CMK (cell line): ENCODE measurements at regions not wholly inside any gene's neighbourhood (a gene's known extent, or its start where the extent isn't known, plus 50 kb on each side); places are given as distances from the start of the nearest gene placed in this dataset.
"Not testable (repeated sequence)": the region's sequence is repeated elsewhere in the genome, so short reads cannot be mapped to it uniquely, and the experiment has no call there.

Experiments used
- DNase-seq: peaks from one replicate; pipeline ENCODE4 v3.0.0-alpha.2; 2010; ENCODE audit warnings: low read depth

DNA sequence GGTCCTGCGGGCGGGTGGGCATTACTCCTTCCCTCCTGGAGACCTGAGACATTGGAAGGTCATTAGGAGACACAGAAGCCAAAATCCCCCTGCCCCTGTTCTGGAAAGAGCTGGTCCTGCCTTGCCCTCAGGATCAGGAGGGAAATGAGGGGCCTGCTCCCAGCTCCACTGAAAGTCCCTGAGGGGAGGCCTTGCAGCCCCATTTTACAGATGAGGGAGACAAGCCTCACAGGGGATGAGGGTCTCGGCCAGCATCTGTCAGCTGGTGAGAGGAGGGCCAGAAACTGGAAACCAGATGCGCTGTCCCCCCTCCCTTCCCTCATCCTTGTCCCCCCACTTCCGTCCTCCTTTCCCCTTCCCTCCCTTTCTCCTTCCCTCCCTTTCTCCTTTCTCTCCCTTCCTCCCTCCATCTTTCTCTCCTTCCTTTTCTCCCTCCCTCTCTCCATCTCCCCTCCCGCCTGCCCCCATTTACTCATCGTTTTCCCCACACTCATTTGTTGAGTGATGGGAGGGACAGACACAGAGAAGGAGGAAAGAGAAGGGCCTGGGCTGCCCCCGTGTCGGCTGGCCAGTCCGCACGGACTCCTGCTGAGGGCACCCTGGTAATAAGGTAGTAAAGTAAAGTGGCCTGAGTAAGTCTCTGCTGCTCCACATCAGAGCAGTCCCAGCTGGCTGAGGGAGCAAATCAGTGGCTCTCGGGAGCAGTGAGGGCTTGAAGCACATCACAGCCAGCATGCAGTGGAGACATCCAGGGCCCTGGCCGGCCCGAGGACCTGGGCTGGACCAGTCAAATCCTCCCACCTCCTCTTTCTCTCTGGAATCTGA is 112.4 kb upstream of the ALDH1A3 start:
- no peak for DNase-seq

DNA sequence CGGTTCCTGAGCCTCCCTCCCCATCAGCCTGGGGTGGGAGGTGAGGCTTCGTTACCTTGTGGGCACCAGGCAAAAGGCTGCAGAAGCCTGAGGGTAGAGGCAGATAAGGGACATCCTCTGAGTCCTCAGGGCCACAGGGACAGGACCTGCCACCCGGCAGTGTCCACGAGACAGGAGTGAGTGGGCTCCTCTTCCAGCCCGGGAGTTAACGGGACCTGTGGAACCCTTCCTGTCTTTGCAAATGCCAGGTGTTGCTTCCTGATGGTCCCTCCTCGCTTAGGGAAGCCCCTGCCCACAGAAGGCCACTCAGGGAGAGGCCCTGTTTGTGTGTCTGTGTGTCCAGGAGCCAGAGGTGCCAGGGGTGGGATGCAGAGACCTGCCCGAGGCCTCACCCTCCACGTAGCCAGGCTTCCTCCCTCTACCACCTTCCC is 111.1 kb upstream of the ALDH1A3 start:
- DNase-seq: no peak

DNA sequence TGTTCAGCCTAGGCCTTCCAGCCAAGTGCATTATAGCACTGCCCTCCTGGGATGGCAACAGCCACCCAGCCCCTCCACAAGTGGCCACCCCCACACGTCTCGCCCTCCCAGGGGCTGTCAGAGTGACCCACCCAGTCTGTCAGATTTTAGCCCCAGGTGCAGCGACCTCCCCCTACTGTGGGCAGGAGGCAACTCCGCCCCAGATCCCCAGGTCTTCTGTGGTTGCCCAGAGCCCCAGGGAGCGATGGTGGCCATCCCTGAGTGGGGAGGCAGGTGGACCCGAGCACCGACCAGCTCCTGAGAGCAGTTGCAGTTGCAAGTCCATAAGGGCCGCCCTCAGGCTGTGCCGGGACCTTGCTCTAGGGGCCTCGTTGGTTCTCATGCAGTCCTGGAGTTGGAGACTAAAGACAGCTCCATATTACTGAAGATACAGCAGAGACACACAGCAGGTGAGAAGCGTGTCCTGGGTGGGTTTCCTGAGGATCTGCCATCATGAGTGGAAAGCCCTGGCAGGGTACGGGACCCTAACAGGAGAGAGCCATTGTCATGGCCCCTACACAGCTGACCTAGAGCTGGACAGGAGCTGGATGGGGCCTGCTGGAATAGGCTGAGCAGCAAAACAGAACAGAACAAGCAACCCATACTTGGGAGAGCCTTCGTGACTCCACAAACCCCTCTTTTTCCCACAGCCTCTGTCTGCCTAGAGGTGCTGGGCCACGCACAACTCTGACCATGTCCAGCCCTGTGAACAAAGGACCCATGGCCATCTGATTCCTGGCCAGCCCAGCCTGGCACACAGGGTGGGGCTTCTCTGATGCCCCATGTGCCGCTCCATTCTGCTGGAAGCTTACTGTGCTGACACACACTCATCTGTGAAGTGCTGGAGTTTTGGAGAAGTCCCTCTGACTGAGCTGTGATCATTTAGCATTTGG is 110.3 kb upstream of the ALDH1A3 start:
- no peak for DNase-seq

DNA sequence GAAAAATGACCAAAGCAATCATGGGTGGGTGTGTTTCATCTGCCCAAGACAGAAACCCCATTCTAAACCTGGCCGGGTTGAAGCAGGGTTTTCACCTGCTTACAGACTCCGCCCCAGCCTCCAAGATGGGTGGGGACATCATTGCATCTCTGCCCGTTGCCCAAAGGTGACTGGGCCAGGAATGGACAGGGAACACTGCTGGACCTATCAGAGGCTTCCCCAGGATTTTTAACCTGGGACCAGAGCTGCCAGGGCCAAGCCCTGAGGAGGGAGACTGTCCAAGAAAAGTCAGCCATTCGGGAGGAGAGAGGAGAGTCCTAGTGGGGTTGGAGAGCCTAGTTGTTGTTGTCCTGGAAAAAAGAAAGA is 109.7 kb upstream of the ALDH1A3 start:
- no peak for DNase-seq

DNA sequence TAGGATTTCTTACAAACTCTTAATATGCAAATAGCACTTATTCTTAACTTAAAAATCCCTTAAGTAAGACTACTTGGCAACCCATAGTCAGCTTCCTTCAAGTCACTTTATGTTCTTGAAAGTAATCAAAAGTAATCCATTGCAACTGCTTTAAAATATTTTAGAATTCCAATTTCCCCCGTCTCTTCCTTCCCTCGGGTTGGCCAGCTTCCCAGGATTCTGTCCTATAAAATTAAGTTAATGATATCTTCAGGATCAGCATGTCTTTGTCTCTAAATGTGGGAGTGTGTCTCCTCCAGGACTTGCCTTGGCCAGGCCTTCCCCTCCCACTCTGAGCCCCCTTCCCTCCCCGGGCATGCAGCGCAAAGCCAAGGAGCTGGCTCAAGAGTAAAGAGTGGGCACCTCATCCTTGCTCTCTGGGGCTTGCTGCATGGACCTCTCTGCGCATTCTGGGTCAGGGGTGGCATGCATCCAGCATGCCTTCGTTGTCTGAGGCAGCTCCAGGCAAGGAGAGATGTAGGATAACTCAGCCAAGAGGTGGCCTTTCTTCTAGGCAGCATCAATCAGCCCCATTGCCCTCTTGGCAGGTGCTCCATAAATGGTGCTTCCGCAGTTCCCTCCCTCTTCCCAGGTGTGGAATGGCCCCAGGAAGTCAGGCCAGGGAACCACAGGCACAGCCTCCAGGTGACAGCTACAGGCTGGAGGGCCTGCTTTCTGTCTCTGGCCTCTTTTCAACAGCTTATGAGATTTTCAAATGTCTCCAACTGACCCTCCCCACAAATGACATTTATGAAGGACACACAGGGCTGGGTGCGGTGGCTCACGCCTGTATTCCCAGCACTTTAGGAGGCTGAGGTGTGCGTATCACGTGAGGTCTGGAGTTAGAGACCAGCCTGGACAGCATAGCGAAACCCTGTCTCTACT is 108.7 kb upstream of the ALDH1A3 start:
- no peak for DNase-seq

DNA sequence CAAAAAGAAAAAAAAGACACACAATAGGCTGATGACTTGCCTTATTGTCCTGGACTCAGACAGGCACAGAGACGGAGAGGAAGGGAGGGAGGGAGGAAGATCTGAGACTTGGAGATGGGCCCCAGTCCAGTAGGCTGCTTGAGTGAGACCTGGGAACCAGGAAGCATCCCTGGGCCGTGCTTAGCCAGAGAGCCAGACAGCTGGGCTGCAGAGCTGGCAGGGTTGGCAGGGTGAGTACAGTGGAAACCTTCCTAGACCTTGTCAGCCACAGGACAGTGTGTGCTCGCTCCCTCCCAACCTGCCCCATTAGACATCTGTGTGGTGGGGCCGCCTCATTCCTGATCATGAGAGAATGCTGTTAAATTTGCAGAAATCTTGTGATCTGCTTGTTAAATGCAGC is 107.9 kb upstream of the ALDH1A3 start:
- no peak for DNase-seq

DNA sequence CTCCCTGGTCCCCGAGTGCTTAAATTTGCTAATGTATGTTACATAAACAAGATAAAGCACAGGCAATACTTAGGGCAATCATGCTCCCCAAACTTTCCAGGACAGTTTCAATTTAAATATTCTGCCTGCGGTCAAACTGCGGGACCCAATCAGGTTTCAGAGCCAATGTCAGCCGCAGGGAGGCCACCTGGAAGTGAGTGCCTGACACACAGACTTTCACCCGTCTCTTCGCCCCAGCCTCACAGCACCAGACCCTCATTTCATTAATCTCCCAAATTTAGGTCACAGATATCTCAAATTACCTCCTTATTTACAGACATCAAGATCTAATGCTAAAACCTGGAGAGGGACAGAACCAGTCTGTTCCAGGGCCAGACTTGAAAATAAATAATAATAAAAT is 107.2 kb upstream of the ALDH1A3 start:
- DNase-seq: no peak

DNA sequence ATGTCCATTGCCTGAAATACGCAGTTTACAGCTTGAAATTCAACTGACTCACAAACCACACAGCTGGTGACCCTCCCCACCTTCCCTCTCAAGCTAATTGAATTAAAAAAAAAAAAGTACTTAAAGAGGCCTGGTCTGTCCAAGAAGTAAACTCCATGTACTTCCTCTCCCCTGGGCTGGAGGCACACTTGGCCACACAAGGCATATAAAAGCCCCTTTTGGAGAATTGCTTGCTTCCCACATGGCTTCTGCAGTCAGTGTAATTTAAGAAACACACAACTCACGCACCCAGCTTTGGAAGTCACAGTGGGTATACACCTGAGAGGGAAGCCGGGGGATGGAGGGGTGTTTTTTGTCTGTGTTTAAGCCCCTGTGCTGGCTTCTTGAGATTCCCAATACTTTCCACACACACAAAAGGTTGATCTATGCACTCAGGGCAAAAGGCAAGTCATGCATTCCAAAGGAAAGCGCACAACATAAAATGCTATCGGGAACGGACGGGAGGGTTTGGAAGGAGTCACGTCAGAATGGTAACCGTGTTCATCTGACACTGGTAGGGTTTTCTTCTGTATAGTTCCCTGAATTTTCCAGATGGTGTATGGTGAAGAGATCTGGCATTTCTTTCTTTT is 106.6 kb upstream of the ALDH1A3 start:
- no peak for DNase-seq

DNA sequence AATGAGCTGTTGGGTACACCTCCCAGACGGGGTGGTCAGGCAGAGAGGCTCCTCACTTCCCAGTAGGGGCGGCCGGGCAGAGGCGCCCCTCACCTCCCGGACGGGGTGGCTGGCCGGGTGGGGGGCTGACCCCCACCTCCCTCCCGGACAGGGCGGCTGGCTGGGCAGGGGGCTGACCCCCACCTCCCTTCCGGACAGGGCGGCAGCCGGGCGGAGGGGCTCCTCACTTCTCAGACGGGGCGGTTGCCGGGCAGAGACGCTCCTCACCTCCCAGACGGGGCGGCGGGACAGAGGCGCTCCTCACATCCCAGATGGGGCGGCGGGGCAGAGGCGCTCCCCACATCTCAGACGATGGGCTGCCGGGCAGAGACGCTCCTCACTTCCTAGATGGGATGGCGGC is 105.6 kb upstream of the ALDH1A3 start:
- DNase-seq: not testable (repeated sequence)

DNA sequence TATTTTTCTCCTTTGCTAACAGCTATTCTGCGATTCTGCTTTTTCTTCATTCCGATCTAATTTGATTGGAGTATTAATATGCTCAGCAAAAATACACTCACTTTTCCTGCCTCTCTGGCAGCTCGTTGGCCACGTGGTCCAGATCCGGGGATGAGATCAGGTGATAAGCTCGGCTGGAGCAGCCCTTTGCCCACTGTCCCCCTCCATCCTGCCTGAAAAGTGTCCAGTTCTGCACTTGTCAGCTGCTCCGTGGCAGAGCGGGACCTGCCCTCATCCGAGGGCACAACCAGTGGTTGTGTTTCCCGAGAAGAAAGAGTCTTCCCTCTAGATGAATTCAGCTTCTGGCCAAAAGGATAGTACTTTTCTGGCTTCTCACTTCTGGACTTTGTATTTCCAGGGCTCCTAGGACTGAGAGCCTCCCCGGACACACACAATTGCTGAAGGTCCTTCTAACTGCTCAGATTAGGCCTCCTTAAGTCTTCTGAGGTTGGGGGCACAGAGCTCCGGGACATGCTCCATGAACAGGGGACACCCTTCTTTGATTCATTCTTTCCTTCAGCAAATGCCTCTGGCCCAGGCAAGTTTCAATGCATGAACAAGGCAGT is 103.9 kb upstream of the ALDH1A3 start:
- no peak for DNase-seq

DNA sequence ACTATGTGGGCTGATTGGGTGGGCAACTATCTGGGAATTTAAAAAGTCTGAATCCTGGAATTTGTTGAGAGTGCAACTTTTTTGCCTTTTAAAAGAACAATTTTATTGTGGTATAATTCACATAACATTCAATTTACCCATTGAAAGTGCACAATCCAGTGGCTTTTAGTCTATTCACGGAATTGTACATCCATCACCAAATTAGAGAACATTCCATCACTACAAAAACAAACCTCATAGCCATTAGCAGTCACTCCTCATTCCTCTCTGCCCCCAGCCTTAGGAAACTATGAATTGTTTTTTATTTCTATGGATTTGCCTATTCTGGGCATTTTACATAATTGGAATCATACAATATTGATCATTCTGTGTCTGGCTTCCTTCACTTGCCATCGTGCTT is 101.8 kb upstream of the ALDH1A3 start:
- DNase-seq: no peak

DNA sequence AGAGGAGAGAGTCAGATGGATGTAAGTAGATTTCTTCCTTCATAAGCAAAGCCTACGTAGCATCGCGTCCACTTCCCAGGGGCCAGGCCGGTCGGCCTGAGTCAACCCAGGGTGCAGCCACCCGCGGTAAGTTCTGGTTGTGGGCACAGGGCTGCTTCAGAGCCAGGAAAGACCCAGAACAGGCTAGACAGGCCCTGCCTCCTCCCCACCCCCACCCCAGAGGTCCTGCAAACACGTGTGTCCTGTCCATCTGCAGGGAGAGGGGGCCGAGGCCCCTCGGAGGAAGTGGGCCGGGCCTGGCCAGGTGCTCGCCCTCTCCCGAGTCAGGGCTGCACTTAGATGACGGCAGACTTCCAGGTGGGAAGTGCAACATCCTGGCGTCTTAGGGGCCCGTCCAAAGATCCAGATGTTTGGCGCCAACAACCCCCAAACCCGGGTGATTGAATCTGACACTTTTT is 100.8 kb upstream of the ALDH1A3 start:
- no peak for DNase-seq

DNA sequence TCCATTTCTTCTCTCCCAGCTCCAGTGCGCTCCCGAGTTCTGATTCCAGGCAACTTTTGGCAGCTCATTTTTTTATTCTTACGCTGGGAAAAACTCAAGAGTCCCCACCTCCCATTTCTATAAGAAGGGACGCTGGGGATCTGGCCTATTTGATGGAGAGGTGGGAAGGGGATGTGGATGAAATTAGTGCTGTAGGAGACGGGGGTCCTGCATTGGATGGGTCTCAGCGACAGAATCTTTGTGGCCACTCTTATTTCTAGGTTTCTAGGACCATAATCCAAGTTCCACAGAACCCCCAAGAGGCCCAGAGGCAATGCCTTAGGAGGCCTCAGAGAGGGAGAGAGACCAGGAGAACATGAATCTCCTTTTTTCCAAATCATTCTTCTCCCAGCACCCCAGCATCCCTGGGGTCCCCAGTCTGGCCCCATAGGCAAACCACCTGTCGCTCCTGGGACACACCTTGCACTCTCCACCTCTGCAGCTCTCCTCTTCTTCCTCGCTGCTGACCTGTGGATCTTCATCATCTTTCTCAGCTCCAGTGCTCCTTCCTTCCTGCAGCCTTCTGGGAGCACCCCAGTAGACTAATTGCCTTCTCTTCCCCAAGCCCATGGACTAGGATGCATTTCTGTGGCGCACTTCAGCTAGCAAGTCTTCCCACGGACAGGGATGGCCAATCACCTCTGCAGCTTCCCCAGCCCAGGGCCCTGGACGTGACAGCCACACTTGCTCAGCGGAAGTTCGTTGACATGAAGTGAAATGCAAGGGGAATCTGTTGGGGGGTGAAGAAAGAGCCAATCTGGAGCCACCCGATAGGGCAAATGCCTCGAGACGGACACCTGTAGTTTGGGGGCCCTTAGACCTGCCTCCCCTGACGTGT is 100.1 kb upstream of the ALDH1A3 start:
- no peak for DNase-seq

DNA sequence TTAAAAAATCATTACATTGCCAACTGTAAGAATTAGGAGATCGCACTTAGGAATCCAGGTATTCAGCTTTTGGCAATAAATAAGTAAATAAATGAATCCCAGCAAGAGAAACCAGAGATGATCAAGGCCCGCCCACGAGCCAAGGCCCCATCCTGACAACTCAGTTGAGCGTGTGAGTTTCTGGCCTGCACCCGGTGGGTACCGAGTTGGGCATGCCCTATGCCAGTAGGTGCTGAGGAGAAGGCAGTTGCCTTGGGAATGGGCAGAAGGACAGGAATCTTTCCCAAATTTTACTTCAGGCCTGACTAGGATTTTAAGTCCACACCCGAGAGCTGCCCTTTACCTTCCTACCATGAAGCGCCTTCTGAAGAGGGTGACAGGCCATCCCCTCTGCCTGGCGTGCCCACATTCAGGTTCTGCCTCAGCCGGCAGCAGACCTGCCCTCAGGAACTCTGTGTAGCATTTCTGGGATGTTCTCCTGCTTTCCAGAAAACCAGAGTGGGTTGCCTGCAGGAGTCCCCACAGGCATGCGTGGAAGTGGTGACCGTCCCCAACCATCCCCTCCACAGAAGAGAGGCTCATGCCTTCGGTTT is 99.3 kb upstream of the ALDH1A3 start:
- no peak for DNase-seq

DNA sequence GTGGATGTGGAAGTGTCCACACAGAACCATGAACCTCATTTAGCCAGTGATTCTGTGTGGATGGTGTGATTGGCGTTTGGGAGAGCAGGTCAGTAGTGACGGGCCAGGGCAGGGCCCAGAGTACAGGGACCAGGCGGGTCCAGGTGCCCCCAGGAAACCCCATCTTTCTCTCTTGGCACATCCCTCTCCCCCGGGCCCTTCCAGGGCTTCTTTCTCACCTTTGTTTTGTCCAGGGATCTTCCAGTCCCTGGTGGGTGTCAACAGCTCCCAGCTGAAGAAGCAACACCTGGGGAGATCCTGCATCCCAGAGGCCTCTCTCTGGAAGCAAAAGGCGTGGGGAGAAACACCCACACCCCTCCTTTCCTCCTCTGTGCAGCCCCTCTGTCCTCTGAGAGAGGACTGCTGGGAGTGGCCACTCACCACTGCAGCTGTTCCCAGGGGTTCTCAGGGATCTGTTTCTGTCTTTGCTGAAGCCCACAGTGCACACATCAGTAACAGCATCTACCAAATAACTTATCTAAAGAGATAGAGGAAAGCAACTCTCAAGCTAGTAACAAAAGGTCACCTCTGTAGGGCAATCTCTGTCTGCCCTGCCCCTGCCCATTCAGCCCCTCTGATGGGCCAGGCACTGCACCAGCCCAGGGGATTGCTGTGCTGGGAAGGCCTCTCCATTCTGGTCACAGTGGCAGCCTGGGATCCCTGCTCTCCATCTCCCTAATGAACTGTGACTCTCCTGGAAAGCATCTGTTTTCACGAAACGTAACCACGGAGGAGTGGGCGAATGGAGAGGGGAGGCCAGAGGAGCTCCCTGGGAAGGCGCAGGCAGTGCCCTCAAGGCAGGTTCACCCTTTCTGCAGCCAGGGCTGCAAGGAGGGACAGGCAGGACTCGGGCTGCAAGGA is 98.3 kb upstream of the ALDH1A3 start:
- no peak for DNase-seq

DNA sequence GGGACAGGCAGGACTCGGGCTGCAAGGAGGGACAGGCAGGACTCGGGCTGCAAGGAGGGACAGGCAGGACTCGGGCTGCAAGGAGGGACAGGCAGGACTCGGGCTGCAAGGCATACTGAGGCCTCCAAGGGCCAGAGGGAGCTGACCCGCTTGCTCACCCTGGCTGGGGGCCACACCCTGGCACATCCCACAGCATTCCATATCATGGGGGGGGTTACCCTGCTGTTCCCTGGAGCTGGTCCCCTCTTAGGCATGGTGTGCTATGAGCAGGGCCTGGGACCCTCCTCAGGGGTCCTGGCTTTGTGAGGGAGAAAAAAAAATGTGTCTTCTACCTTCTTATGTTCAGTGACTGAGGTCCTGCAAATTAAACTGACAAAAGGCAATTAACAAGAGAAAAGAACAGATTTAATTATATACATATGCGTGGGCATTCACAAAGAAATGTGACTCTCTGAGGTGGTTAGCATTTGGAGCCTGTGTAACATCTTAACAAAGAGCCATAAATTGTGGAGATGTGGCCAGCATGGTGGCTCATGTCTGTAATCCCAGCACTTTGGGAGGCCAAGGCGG is 97.6 kb upstream of the ALDH1A3 start:
- DNase-seq: no peak

DNA sequence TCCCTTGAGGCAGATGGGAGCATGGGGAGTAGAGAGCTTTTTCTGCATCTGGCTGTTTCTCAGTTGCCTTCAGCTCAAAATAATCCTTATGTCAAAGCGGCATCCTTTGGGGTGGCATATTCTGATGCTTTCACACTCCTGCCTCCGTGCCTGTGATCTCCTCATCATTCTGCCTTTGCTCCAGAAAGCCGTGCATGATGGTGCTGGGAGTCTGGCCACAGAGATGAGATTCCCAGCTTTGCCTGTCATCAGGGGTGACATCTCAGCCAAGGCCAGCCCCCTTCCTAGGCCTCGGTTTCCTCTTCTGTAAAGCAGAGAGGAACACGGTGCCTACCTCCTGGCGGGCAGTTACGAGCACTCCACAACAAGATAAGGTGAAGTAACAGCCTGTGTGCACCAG is 96.3 kb upstream of the ALDH1A3 start:
- DNase-seq: no peak

DNA sequence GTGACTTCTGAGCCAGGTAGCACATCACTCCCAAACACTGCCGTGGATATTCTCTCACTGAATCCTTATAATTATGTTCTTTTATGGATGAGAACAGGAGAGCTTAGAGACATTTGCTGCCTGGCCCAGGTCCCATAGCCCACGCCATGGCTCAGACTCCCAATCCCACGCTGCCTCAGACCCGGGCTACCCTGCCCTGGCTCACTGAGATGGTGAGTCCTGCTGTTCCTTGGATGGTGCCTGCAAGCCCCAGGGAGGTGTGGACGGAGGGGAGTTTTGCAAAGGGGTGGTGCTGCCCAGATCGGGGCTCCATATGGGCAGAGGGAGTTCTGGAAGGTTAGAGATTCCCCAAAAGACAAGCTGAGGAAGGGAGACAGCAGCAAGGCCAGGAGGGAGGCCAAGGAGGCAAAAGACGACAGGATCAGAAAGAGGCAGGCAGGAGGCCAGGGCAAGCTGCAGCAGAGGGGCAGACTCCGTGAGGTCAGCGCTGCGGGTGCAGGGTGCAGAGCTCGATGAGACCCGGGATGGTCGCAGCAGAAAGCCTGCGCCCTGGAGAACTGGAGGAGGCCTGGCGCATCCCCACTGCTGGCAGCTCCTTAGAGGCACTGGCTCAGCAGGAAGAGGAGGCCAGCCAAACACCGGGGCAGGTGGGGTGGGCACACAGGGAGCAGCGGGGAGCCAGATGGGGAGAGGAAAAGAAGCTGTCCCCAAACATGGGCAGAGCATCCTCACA is 95.7 kb upstream of the ALDH1A3 start:
- no peak for DNase-seq
